Loucy (cell line): ENCODE measurements at regions not wholly inside any gene's neighbourhood (a gene's known extent, or its start where the extent isn't known, plus 50 kb on each side); places are given as distances from the start of the nearest gene placed in this dataset.

ENCODE experiments used
- H2AFZ ChIP-seq: fragments of 200-600 bp; sonication (generic); 2 replicates; pipeline ENCODE4 v1.6.0; 2016; ENCODE audit warnings: antibody characterized with exemption, mild to moderate bottlenecking, low read length, moderate library complexity
- H3F3A ChIP-seq: fragments of 200-600 bp; 2 replicates; pipeline ENCODE4 v1.6.0; 2016; ENCODE audit warnings: antibody characterized with exemption, low read depth, mild to moderate bottlenecking
- H3K27me3 ChIP-seq: fragments of 200-600 bp; sonication (generic); 2 replicates; pipeline ENCODE4 v1.6.1; 2014; ENCODE audit warnings: low read length, mild to moderate bottlenecking; ENCODE audit not compliant: insufficient read depth, poor library complexity, severe bottlenecking
- H3K36me3 ChIP-seq: fragments of 200-600 bp; sonication (generic); 2 replicates; pipeline ENCODE4 v1.6.1; 2016; ENCODE audit warnings: low read length; ENCODE audit not compliant: insufficient read depth
- H3K4me1 ChIP-seq: fragments of 200-600 bp; sonication (generic); 2 replicates; pipeline ENCODE4 v1.5.1; 2014; ENCODE audit warnings: low read length, mild to moderate bottlenecking; ENCODE audit not compliant: insufficient read depth, poor library complexity, severe bottlenecking
- H3K4me2 ChIP-seq: fragments of 200-600 bp; sonication (generic); 2 replicates; pipeline ENCODE4 v1.6.0; 2014; ENCODE audit warnings: antibody characterized with exemption, low read length, low read depth, mild to moderate bottlenecking; ENCODE audit not compliant: poor library complexity, severe bottlenecking
- H3K4me3 ChIP-seq: fragments of 200-600 bp; sonication (generic); 2 replicates; pipeline ENCODE4 v1.5.1; 2014; ENCODE audit warnings: low read length, mild to moderate bottlenecking, mixed read lengths; ENCODE audit not compliant: poor library complexity, severe bottlenecking
- H3K79me2 ChIP-seq: fragments of 200-600 bp; sonication (generic); 2 replicates; pipeline ENCODE4 v1.6.1; 2014; ENCODE audit warnings: low read length; ENCODE audit not compliant: insufficient read depth
- H3K9ac ChIP-seq: fragments of 200-600 bp; sonication (generic); 2 replicates; pipeline ENCODE4 v1.6.0; 2014; ENCODE audit warnings: mild to moderate bottlenecking, low read depth, low read length, moderate library complexity; ENCODE audit not compliant: poor library complexity, severe bottlenecking
- H3K9me2 ChIP-seq: fragments of 200-600 bp; sonication (generic); replicated peaks from 2 replicates; pipeline ENCODE4 v1.6.1; 2016; ENCODE audit warnings: low read depth, low read length, mixed read lengths
- H3K9me3 ChIP-seq: fragments of 200-600 bp; sonication (generic); 2 replicates; pipeline ENCODE4 v1.6.1; 2014; ENCODE audit warnings: mild to moderate bottlenecking, antibody characterized with exemption, low read length, low read depth; ENCODE audit not compliant: insufficient read depth
- H4K20me1 ChIP-seq: fragments of 200-600 bp; sonication (generic); 2 replicates; pipeline ENCODE4 v1.6.0; 2014; ENCODE audit warnings: antibody characterized with exemption, low read length, mild to moderate bottlenecking; ENCODE audit not compliant: insufficient read depth, poor library complexity, severe bottlenecking
- EZH2phosphoT487 ChIP-seq: fragments of 200-600 bp; IDR thresholded peaks from 2 replicates; pipeline ENCODE4 v1.6.1; 2018; ENCODE audit warnings: antibody characterized with exemption, mild to moderate bottlenecking, moderate library complexity, borderline replicate concordance
- TF ChIP-seq, protein P1 (sequence below): fragments of 200-600 bp; sonication (generic); conservative IDR thresholded peaks from 2 replicates; pipeline ENCODE4 v1.5.1; 2014; ENCODE audit warnings: mild to moderate bottlenecking, antibody characterized with exemption, low read length

DNA sequence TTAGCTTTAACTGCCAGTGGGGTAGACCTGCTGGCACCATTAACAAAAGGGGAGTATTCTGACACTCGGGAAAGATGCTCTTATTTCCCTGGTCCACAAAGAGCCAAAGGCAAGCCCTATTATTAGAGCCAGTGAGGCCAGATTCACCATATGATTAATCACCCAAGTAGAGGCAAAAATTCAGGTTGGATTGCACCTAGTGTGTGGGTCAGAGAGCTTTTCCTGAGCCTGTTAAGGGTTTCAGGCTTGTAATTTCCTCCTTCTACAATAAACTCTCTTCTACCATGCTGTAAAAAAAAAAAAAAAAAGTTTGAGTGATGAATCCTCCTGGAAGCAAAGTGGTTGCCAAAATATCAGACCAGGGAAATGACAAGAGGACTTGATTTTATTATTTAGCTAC is 163.5 kb downstream of the MBL2 start:
- Histone ChIP-seq H3K4me3 (no peak overlapping the region), H2AFZ (no peak overlapping the region), H3K9ac (no peak overlapping the region), H3K9me3 (no peaks in the 10 kb centered on the region), H3K79me2 (no peaks in the 10 kb centered on the region), H3K27me3 (no peaks in the 10 kb centered on the region), H3K9me2 (0 out of 2 replicates have a peak, but pooled peaks cover 6% of the 10 kb centered on the region), H3F3A (no peaks in the 10 kb centered on the region), H3K36me3 (no peaks in the 10 kb centered on the region), H4K20me1 (no peaks in the 10 kb centered on the region), H3K4me1 (no peaks in the 10 kb centered on the region), H3K4me2 (no peak overlapping the region)
- TF ChIP-seq EZH2phosphoT487, result no peak
- TF ChIP-seq, protein P1, sequence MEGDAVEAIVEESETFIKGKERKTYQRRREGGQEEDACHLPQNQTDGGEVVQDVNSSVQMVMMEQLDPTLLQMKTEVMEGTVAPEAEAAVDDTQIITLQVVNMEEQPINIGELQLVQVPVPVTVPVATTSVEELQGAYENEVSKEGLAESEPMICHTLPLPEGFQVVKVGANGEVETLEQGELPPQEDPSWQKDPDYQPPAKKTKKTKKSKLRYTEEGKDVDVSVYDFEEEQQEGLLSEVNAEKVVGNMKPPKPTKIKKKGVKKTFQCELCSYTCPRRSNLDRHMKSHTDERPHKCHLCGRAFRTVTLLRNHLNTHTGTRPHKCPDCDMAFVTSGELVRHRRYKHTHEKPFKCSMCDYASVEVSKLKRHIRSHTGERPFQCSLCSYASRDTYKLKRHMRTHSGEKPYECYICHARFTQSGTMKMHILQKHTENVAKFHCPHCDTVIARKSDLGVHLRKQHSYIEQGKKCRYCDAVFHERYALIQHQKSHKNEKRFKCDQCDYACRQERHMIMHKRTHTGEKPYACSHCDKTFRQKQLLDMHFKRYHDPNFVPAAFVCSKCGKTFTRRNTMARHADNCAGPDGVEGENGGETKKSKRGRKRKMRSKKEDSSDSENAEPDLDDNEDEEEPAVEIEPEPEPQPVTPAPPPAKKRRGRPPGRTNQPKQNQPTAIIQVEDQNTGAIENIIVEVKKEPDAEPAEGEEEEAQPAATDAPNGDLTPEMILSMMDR, result no peak

DNA sequence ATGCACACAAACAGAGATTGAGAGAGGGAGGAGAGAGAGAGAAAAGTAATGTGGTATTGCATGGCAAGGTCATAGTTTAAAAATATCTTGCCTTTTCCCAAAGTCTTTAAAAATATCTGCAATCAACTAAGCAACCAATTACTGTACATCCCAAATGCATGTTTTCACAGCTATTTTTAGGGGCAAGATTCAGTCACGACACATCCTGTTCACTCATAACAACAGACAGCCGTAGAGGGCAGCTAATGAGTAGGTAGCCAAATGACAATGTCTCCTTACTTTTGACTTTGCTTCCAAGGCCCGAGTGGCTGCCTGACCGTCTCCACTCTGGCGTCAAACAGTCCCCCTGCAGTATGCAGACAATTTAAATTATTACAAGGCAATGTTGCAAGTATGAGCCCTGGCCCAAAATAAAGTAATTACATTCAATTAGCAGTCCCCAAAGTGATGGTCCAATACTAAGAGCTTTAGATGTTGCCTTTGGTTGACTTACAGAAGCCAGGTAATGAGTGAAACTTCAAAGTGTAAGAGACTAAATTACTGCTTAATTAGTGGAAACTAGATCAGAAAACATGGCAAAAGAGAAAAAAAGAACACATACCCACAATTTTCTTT is 162.9 kb downstream of the MBL2 start:
- Histone ChIP-seq H3K27me3 (no peaks in the 10 kb centered on the region), H3F3A (no peaks in the 10 kb centered on the region), H3K4me3 (no peak overlapping the region), H3K79me2 (no peaks in the 10 kb centered on the region), H3K9me3 (no peaks in the 10 kb centered on the region), H3K9me2 (0 out of 2 replicates have a peak, but pooled peaks cover 6% of the 10 kb centered on the region), H2AFZ (no peak overlapping the region), H4K20me1 (no peaks in the 10 kb centered on the region), H3K36me3 (no peaks in the 10 kb centered on the region), H3K4me1 (no peaks in the 10 kb centered on the region), H3K9ac (no peak overlapping the region), H3K4me2 (no peak overlapping the region)
- TF ChIP-seq, protein P1, result no peak
- no peak for TF ChIP-seq EZH2phosphoT487

DNA sequence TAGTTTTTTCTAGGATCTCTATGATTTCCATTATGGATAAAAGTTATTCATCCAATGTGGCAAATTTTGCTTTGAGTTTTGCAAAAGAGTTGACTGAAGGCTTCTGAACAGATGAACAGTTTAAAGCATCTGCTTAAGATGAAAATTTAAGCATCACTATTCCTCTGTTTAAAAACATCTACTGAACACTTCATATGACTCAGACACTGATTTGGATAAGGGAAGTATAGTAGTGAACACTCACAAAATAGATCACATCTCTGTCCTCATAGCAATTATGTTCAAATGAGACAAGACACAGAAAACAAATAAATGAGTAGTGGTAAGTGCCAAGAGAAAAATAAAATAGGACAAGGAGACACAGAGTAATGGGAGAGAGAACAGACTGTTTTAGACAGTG is 157.3 kb downstream of the MBL2 start:
- H3K9me3 ChIP-seq, result no peaks in the 10 kb centered on the region
- no peaks in the 10 kb centered on the region for H3K4me1 ChIP-seq
- no peak overlapping the region for H3K9ac ChIP-seq
- no peak overlapping the region for H2AFZ ChIP-seq
- no peak overlapping the region for H3K4me2 ChIP-seq
- no peaks in the 10 kb centered on the region for H3K79me2 ChIP-seq
- H4K20me1 ChIP-seq, result no peaks in the 10 kb centered on the region
- no peak overlapping the region for H3K4me3 ChIP-seq
- no peaks in the 10 kb centered on the region for H3K9me2 ChIP-seq
- H3K27me3 ChIP-seq, result no peaks in the 10 kb centered on the region
- TF ChIP-seq, protein P1, result no peak
- no peak for TF ChIP-seq EZH2phosphoT487
- no peaks in the 10 kb centered on the region for H3K36me3 ChIP-seq
- no peaks in the 10 kb centered on the region for H3F3A ChIP-seq
